ENCODE measurements at regions not wholly inside any gene's neighbourhood (a gene's known extent, or its start where the extent isn't known, plus 50 kb on each side); places are given as distances from the start of the nearest gene placed in this dataset.

GRCh38 chrY:15286572-15286971, 762.2 kb downstream of the NLGN4Y start:
- no peak for ATAC-seq

More at GRCh38 chrY:15286572-15286971, 762.2 kb downstream of the NLGN4Y start:
- Histone ChIP-seq H3K4me1 (ENCODE audit: insufficient read depth) (no peaks in the 10 kb centered on the region), H3K4me2 (no peak overlapping the region), H3K27ac (ENCODE audit: low read depth) (no peak overlapping the region), H2AFZ (no peak overlapping the region), H3K9me2 (ENCODE audit: insufficient read depth) (no peaks in the 10 kb centered on the region), H3K4me3 (no peak overlapping the region), H3F3A (replicated peaks; ENCODE audit: low read depth) (no peaks in the 10 kb centered on the region), H4K20me1 (replicated peaks; ENCODE audit: insufficient read depth) (no peaks in the 10 kb centered on the region), H3K27me3 (ENCODE audit: insufficient read depth) (no peaks in the 10 kb centered on the region), H3K79me2 (replicated peaks; ENCODE audit: insufficient read depth) (no peaks in the 10 kb centered on the region), H3K36me3 (ENCODE audit: insufficient read depth) (no peaks in the 10 kb centered on the region)
- H3K27ac Mint-ChIP-seq: no peak overlapping the region; the same call in 1 of the 2 replicates
- peaks cover 4% of the 10 kb centered on the region; the same call in 1 of the 3 replicates for H3K4me1 Mint-ChIP-seq
- H3K9me3 Mint-ChIP-seq: no peaks in the 10 kb centered on the region
- no peak overlapping the region for H3K4me3 Mint-ChIP-seq
- no peaks in the 10 kb centered on the region for H3K36me3 Mint-ChIP-seq (ENCODE audit: low read depth)
- H3K27me3 Mint-ChIP-seq (ENCODE audit: insufficient read depth, low read depth, poor library complexity): no peaks in the 10 kb centered on the region
- TF ChIP-seq POLR2AphosphoS5 (IDR thresholded peaks at IDR 0.05; ENCODE audit: low read depth) (no peak), ETS1 (IDR thresholded peaks at IDR 0.05) (no peak), EZH2phosphoT487 (IDR thresholded peaks at IDR 0.05; ENCODE audit: unreplicated experiment) (no peak), STAT1 (IDR thresholded peaks at IDR 0.05; ENCODE audit: unreplicated experiment) (no peak), NANOG (IDR thresholded peaks at IDR 0.05; ENCODE audit: borderline replicate concordance) (no peak), JUNB (IDR thresholded peaks at IDR 0.05; ENCODE audit: unreplicated experiment) (no peak), CREB1 (CRISPR knock-in tag; IDR thresholded peaks at IDR 0.05; ENCODE audit: low read depth) (no peak), ZNF462 (CRISPR knock-in tag; IDR thresholded peaks at IDR 0.05) (no peak), ZNF331 (CRISPR knock-in tag; IDR thresholded peaks at IDR 0.05; ENCODE audit: low read depth) (no peak), ZNF114 (CRISPR knock-in tag; IDR thresholded peaks at IDR 0.05) (no peak), REST (IDR thresholded peaks at IDR 0.05; ENCODE audit: unreplicated experiment) (no peak)
- DNase-seq (ENCODE audit: low spot score): no peak
